Non-pigmented ciliary epithelial cell (primary cell): ENCODE measurements at regions not wholly inside any gene's neighbourhood (a gene's known extent, or its start where the extent isn't known, plus 50 kb on each side); places are given as distances from the start of the nearest gene placed in this dataset.
"Not testable (repeated sequence)": the region's sequence is repeated elsewhere in the genome, so short reads cannot be mapped to it uniquely, and the experiment has no call there.

ENCODE experiments used
- DNase-seq: peaks from one replicate; pipeline ENCODE4 v3.0.0-alpha.2; 2010; ENCODE audit warnings: low read depth

- no peak for DNase-seq
Observed at GRCh38 chr3:151675858-151676615, 57.7 kb upstream of the AADACL2 start.

- no peak for DNase-seq
Observed at GRCh38 chr3:151673974-151674373, 59.8 kb upstream of the AADACL2 start.

GRCh38 chr3:151667762-151668161, 66.0 kb upstream of the AADACL2 start:
- not testable (repeated sequence) for DNase-seq

GRCh38 chr3:151660885-151661284, 72.8 kb upstream of the AADACL2 start:
- no peak for DNase-seq

- no peak for DNase-seq
Observed at GRCh38 chr3:151644986-151645385, 88.7 kb upstream of the AADACL2 start.

- no peak for DNase-seq
Observed at GRCh38 chr3:151644020-151644620, 89.6 kb upstream of the AADACL2 start.

GRCh38 chr3:151639418-151639740, 94.3 kb upstream of the AADACL2 start:
- no peak for DNase-seq

GRCh38 chr3:151638555-151639417, 94.9 kb upstream of the AADACL2 start:
- no peak for DNase-seq

- DNase-seq: no peak
Observed at GRCh38 chr3:151635905-151636304, 97.8 kb upstream of the AADACL2 start.

GRCh38 chr3:151631946-151632345, 101.8 kb upstream of the AADACL2 start:
- DNase-seq: no peak

GRCh38 chr3:151630938-151631441, 102.7 kb upstream of the AADACL2 start:
- peak; percentile 65 for DNase-seq

GRCh38 chr3:151630035-151630434, 103.7 kb upstream of the AADACL2 start:
- no peak for DNase-seq

- DNase-seq: no peak
Observed at GRCh38 chr3:151625586-151625985, 108.1 kb upstream of the AADACL2 start.

- no peak for DNase-seq
Observed at GRCh38 chr3:151625086-151625485, 108.6 kb upstream of the AADACL2 start.

GRCh38 chr3:151620071-151620470, 113.7 kb upstream of the AADACL2 start:
- DNase-seq: no peak

- no peak for DNase-seq
Observed at GRCh38 chr3:151615464-151615863, 118.3 kb upstream of the AADACL2 start.

- DNase-seq: no peak
Observed at GRCh38 chr3:151612115-151612514, 121.6 kb upstream of the AADACL2 start.

GRCh38 chr3:151611419-151611818, 122.3 kb upstream of the AADACL2 start:
- DNase-seq: no peak

- DNase-seq: no peak
Observed at GRCh38 chr3:151609491-151609890, 124.2 kb upstream of the AADACL2 start.

GRCh38 chr3:151604891-151605290, 128.8 kb upstream of the AADACL2 start:
- no peak for DNase-seq

- DNase-seq: no peak
Observed at GRCh38 chr3:151600783-151601182, 132.9 kb upstream of the AADACL2 start.

GRCh38 chr3:151599103-151599672, 134.5 kb upstream of the AADACL2 start:
- no peak for DNase-seq
